ENCODE measurements at regions not wholly inside any gene's neighbourhood (a gene's known extent, or its start where the extent isn't known, plus 50 kb on each side); places are given as distances from the start of the nearest gene placed in this dataset.
"Not testable (repeated sequence)": the region's sequence is repeated elsewhere in the genome, so short reads cannot be mapped to it uniquely, and the experiment has no call there.

GRCh38 chr3:6753536-6753935 is 107.4 kb upstream of the GRM7 start:
- no peak overlapping the region for H3K27ac ChIP-seq
- no peak overlapping the region for H3K4me3 ChIP-seq
- no peaks in the 10 kb centered on the region for H3K4me1 ChIP-seq (ENCODE audit: control insufficient read depth in 1 of 2, low read depth in 2 of 2)
- no peaks in the 10 kb centered on the region for H3K36me3 ChIP-seq
- TF ChIP-seq CTCF (IDR thresholded peaks at IDR 0.05) = no peak
- H3K9me3 ChIP-seq = no peaks in the 10 kb centered on the region
- no peak for ATAC-seq (ENCODE audit: insufficient number of reproducible peaks, low FRiP score, low read depth)
- DNase-seq (ENCODE audit: low spot score) = no peak
- no peaks in the 10 kb centered on the region for H3K27me3 ChIP-seq (replicated peaks; ENCODE audit: insufficient read depth)

DNA sequence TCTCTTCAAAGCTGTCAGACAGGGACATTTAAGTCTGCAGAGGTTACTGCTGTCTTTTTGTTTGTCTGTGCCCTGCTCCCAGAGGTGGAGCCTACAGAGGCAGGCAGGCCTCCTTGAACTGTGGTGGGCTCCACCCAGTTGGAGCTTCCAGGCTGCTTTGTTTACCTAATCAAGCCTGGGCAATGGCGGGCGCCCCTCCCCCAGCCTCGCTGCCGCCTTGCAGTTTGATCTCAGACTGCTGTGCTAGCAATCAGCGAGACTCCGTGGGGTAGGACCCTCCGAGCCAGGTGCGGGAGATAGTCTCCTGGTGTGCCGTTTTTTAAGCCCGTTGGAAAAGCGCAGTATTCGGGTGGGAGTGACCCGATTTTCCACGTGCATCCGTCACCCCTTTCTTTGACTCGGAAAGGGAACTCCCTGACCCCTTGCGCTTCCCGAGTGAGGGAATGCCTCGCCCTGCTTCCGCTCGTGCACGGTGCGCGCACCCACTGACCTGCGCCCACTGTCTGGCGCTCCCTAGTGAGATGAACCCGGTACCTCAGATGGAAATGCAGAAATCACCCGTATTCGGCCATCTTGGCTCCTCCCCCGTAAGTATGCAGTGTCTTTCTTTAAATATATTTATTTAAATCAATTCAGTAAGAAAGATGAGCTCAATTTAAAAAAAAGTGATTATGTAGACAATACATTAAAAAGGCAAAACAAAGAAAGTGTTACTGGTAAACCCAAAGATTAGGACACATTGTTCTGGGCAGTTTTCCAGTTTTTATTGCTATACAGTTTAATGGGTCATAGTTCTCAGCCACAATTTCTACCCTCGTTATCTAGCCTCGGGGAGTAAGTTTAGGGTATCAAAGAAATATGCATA is 91.2 kb upstream of the GRM7 start:
- ATAC-seq (ENCODE audit: insufficient number of reproducible peaks, low FRiP score, low read depth); H3K27ac ChIP-seq; DNase-seq (ENCODE audit: low spot score); H3K27me3 ChIP-seq (replicated peaks; ENCODE audit: insufficient read depth); H3K4me1 ChIP-seq (ENCODE audit: control insufficient read depth in 1 of 2, low read depth in 2 of 2); H3K9me3 ChIP-seq; H3K36me3 ChIP-seq; H3K4me3 ChIP-seq: not testable (repeated sequence)

DNA sequence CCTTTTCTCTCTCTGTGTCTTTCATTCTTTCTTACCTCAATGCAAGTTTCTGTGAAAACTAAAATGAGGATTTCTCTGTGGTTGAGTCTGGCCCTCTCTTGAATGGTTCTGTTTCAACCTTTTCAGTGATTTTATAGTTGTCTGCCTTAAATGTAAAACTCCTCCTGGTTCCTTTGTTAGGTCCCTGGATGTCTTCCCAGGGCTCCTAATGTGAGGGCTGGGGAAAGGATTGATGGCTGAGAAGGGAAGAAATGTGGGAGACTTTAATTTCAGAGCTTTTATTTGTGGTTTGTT is 90.6 kb upstream of the GRM7 start:
- no peak for TF ChIP-seq CTCF (IDR thresholded peaks at IDR 0.05)
- DNase-seq (ENCODE audit: low spot score) = no peak
- no peak for ATAC-seq (ENCODE audit: insufficient number of reproducible peaks, low FRiP score, low read depth)
- Histone ChIP-seq H3K27ac (no peak overlapping the region), H3K36me3 (no peaks in the 10 kb centered on the region), H3K9me3 (no peaks in the 10 kb centered on the region), H3K27me3 (replicated peaks; ENCODE audit: insufficient read depth) (no peaks in the 10 kb centered on the region), H3K4me3 (no peak overlapping the region), H3K4me1 (ENCODE audit: control insufficient read depth in 1 of 2, low read depth in 2 of 2) (no peaks in the 10 kb centered on the region)

- no peaks in the 10 kb centered on the region for H3K27me3 ChIP-seq (replicated peaks; ENCODE audit: insufficient read depth)
- DNase-seq (ENCODE audit: low spot score) = no peak
- H3K36me3 ChIP-seq = no peaks in the 10 kb centered on the region
- no peak for TF ChIP-seq CTCF (IDR thresholded peaks at IDR 0.05)
- H3K4me1 ChIP-seq (ENCODE audit: control insufficient read depth in 1 of 2, low read depth in 2 of 2) = no peaks in the 10 kb centered on the region
- no peak overlapping the region for H3K27ac ChIP-seq
- H3K9me3 ChIP-seq = no peaks in the 10 kb centered on the region
- H3K4me3 ChIP-seq = no peak overlapping the region
- no peak for ATAC-seq (ENCODE audit: insufficient number of reproducible peaks, low FRiP score, low read depth)
Observed at GRCh38 chr3:6771171-6771570, 89.7 kb upstream of the GRM7 start.

DNA sequence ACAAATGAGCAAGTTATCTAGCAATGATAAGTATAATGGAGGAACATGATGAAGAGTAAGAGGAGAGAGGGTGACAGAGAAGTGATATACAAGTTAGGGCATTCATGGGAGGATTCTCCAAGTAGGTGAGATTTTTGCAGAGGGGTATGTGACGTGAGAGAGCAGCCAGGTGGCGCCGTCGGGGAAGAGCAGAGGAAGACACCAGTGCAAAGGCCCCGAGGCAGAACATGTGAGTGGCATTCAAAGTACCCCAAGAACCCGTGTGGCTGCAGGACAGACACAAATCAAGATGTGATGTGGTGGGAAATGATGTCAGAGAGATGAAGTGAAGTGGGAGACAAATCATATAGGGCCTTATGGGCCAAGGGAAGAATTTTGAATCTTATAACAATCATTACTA is 81.8 kb upstream of the GRM7 start:
- no peaks in the 10 kb centered on the region for H3K27me3 ChIP-seq (replicated peaks; ENCODE audit: insufficient read depth)
- no peaks in the 10 kb centered on the region for H3K9me3 ChIP-seq
- TF ChIP-seq CTCF (IDR thresholded peaks at IDR 0.05) = no peak
- no peak for ATAC-seq (ENCODE audit: insufficient number of reproducible peaks, low FRiP score, low read depth)
- no peak overlapping the region for H3K4me3 ChIP-seq
- H3K27ac ChIP-seq = no peak overlapping the region
- no peak for DNase-seq (ENCODE audit: low spot score)
- H3K4me1 ChIP-seq (ENCODE audit: control insufficient read depth in 1 of 2, low read depth in 2 of 2) = no peaks in the 10 kb centered on the region
- no peaks in the 10 kb centered on the region for H3K36me3 ChIP-seq

DNA sequence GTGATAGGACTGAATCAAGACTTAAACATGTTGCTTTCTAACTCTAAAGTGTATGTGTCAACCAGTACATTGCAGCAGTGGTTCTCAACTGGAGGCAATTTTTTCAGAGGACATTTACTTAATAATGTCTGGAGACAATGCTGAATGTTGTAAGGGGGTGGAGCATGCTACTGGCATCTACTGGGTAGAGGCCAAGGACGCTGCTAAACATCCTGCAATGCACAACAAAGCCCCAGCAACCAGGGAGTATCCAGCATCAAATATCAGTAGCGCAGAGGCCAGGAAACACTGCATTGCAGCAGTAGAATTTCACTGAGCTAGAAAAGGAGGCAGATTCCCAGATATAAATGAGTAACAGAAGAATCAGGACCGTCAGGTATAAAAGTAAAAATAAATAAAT is 79.8 kb upstream of the GRM7 start:
- no peak for ATAC-seq (ENCODE audit: insufficient number of reproducible peaks, low FRiP score, low read depth)
- no peak for TF ChIP-seq CTCF (IDR thresholded peaks at IDR 0.05)

More for the DNA sequence above, 79.8 kb upstream of the GRM7 start:
- DNase-seq (ENCODE audit: low spot score) = no peak
- no peaks in the 10 kb centered on the region for H3K9me3 ChIP-seq
- no peak overlapping the region for H3K27ac ChIP-seq
- H3K27me3 ChIP-seq (replicated peaks; ENCODE audit: insufficient read depth) = no peaks in the 10 kb centered on the region
- H3K4me1 ChIP-seq (ENCODE audit: control insufficient read depth in 1 of 2, low read depth in 2 of 2) = no peaks in the 10 kb centered on the region
- no peak overlapping the region for H3K4me3 ChIP-seq
- H3K36me3 ChIP-seq = no peaks in the 10 kb centered on the region
